Hippocampal formation (tissue), 2 donors: ENCODE measurements at regions not wholly inside any gene's neighbourhood (a gene's known extent, or its start where the extent isn't known, plus 50 kb on each side); places are given as distances from the start of the nearest gene placed in this dataset.
"Not testable (repeated sequence)": the region's sequence is repeated elsewhere in the genome, so short reads cannot be mapped to it uniquely, and the experiment has no call there.

Experiments
- DNase-seq, 2 donors: peaks; one replicate each; lab custom pipeline; 2025; lab: John Stamatoyannopoulos, UW

GRCh38 chr6:15014958-15015357, 230.9 kb upstream of the JARID2 start:
- no peak for DNase-seq

GRCh38 chr6:15016813-15017212, 229.1 kb upstream of the JARID2 start:
- DNase-seq, result no peak

GRCh38 chr6:15017261-15017660, 228.6 kb upstream of the JARID2 start:
- no peak for DNase-seq

- DNase-seq, result no peak
Measured at GRCh38 chr6:15017803-15018202, 228.1 kb upstream of the JARID2 start.

- DNase-seq, result no peak
Measured at GRCh38 chr6:15020119-15020770, 225.6 kb upstream of the JARID2 start.

GRCh38 chr6:15021074-15021473, 224.8 kb upstream of the JARID2 start:
- no peak for DNase-seq

- DNase-seq, result not testable (repeated sequence)
Measured at GRCh38 chr6:15023018-15023417, 222.9 kb upstream of the JARID2 start.

- no peak for DNase-seq
Measured at GRCh38 chr6:15023448-15023847, 222.4 kb upstream of the JARID2 start.

- DNase-seq, result no peak
Measured at GRCh38 chr6:15025446-15025845, 220.4 kb upstream of the JARID2 start.

- no peak for DNase-seq
Measured at GRCh38 chr6:15026832-15027231, 219.0 kb upstream of the JARID2 start.

- DNase-seq, result no peak
Measured at GRCh38 chr6:15027472-15027871, 218.4 kb upstream of the JARID2 start.

GRCh38 chr6:15032015-15032414, 213.9 kb upstream of the JARID2 start:
- DNase-seq, result no peak

- DNase-seq, result no peak
Measured at GRCh38 chr6:15033850-15034203, 212.0 kb upstream of the JARID2 start.

- peak in 1 of 2 donors; percentile 12 for DNase-seq
Measured at GRCh38 chr6:15036690-15037245, 209.1 kb upstream of the JARID2 start.

GRCh38 chr6:15037253-15037652, 208.6 kb upstream of the JARID2 start:
- DNase-seq, result no peak

GRCh38 chr6:15038013-15038791, 207.7 kb upstream of the JARID2 start:
- no peak for DNase-seq

GRCh38 chr6:15039136-15039535, 206.7 kb upstream of the JARID2 start:
- DNase-seq, result no peak

GRCh38 chr6:15042938-15043337, 202.9 kb upstream of the JARID2 start:
- no peak for DNase-seq

- DNase-seq, result no peak
Measured at GRCh38 chr6:15044146-15044882, 201.6 kb upstream of the JARID2 start.

- no peak for DNase-seq
Measured at GRCh38 chr6:15044948-15045347, 200.9 kb upstream of the JARID2 start.

GRCh38 chr6:15046751-15047150, 199.1 kb upstream of the JARID2 start:
- DNase-seq, result no peak

GRCh38 chr6:15048367-15048766, 197.5 kb upstream of the JARID2 start:
- no peak for DNase-seq
